ENCODE measurements at regions not wholly inside any gene's neighbourhood (a gene's known extent, or its start where the extent isn't known, plus 50 kb on each side); places are given as distances from the start of the nearest gene placed in this dataset.

DNA sequence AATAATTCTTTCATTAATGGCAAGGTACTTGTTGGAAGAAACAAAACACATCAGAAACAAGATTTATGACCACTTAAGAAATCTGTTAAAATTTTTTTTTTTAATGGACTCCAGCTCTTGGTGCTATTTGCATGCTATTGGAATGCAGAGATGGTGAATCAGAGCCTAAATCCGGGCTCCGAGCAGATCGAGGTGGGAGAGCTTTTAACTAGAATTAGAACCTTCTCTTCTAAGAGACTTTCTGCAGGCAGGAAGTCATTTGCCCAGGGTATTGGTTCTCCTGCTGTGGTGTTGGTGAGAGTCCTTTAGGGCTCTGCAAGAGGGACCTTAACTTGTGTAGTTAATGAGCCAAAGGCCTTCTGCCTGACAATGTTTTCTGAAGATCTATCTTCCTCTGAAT lies 419.4 kb downstream of the SNAPC1 start:
- Histone ChIP-seq H3K4me2 (ENCODE audit: low read depth, low read length) (no peak overlapping the region), H3K4me3 (replicated peaks in 1 of 3; ENCODE audit: insufficient read depth in 1 of 3, low read depth in 2 of 3, low read length in 3 of 3) (no peak overlapping the region), H4K20me1 (ENCODE audit: insufficient read depth, low read length) (no peaks in the 10 kb centered on the region), H3K9ac (ENCODE audit: insufficient read depth, low read depth, low read length) (no peak overlapping the region), H3K4me1 (ENCODE audit: insufficient read depth, low read length) (no peaks in the 10 kb centered on the region), H3K36me3 (replicated peaks in 1 of 2; ENCODE audit: control insufficient read depth in 1 of 2, insufficient read depth in 2 of 2, low read length in 2 of 2) (no peaks in the 10 kb centered on the region), H2AFZ (ENCODE audit: low read length) (no peak overlapping the region), H3K27ac (ENCODE audit: extremely low read length, insufficient read depth, low read length) (no peak overlapping the region), H3K9me3 (ENCODE audit: low read length) (no peaks in the 10 kb centered on the region), H3K79me2 (ENCODE audit: insufficient read depth, low read length) (no peaks in the 10 kb centered on the region), H3K27me3 (ENCODE audit: control insufficient read depth in 1 of 2, insufficient read depth in 2 of 2, low read length in 2 of 2) (no peaks in the 10 kb centered on the region; a peak in 1 of 5 replicates)
- no peak for DNase-seq (ENCODE audit: low spot score)
- FAIRE-seq = no peak
- ChIA-PET POLR2A (no interaction called here), CTCF (ENCODE audit: low intra/inter-chr PET ratio, low total read pairs) (no interaction called here)
- 0% methylated on average over 3 of the region's 3 CpGs for WGBS (ENCODE audit: low lambda C conversion rate)
- intact Hi-C loops (cut with micrococcal nuclease; ENCODE audit: unreplicated experiment) = no loop called here
- ATAC-seq = no peak
- no TSS peak for BruUV-seq (replicated peaks)
- no peak for TF ChIP-seq PREB (CRISPR knock-in tag; IDR thresholded peaks at IDR 0.05)
- no peak for TF ChIP-seq DNMT3B (CRISPR knock-in tag; conservative IDR thresholded peaks at IDR 0.05)
- TF ChIP-seq ZSCAN9 (CRISPR knock-in tag; IDR thresholded peaks at IDR 0.05; ENCODE audit: borderline replicate concordance) = no peak
- TF ChIP-seq ZNF614 (CRISPR knock-in tag; IDR thresholded peaks at IDR 0.05; ENCODE audit: borderline replicate concordance) = no peak
- TF ChIP-seq, protein P1, sequence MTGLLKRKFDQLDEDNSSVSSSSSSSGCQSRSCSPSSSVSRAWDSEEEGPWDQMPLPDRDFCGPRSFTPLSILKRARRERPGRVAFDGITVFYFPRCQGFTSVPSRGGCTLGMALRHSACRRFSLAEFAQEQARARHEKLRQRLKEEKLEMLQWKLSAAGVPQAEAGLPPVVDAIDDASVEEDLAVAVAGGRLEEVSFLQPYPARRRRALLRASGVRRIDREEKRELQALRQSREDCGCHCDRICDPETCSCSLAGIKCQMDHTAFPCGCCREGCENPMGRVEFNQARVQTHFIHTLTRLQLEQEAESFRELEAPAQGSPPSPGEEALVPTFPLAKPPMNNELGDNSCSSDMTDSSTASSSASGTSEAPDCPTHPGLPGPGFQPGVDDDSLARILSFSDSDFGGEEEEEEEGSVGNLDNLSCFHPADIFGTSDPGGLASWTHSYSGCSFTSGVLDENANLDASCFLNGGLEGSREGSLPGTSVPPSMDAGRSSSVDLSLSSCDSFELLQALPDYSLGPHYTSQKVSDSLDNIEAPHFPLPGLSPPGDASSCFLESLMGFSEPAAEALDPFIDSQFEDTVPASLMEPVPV (CRISPR knock-in tag; IDR thresholded peaks at IDR 0.05) = no peak
- no peak for TF ChIP-seq RFX3 (CRISPR knock-in tag; IDR thresholded peaks at IDR 0.05)
- TF ChIP-seq ZNF549 (CRISPR knock-in tag; IDR thresholded peaks at IDR 0.05) = no peak
- TF ChIP-seq ZNF3 (CRISPR knock-in tag; IDR thresholded peaks at IDR 0.05) = no peak
- TF ChIP-seq HOXA5 (CRISPR knock-in tag; IDR thresholded peaks at IDR 0.05) = no peak
- no peak for TF ChIP-seq ZNF333 (CRISPR knock-in tag; IDR thresholded peaks at IDR 0.05; ENCODE audit: borderline replicate concordance)
- TF ChIP-seq IRF2 (CRISPR knock-in tag; IDR thresholded peaks at IDR 0.05) = no peak
- no peak for TF ChIP-seq ZBTB42 (CRISPR knock-in tag; IDR thresholded peaks at IDR 0.05)
- TF ChIP-seq RARA (CRISPR knock-in tag; IDR thresholded peaks at IDR 0.05) = no peak
- no peak for TF ChIP-seq RBM39 (IDR thresholded peaks at IDR 0.05; ENCODE audit: low read depth, low read length, poor library complexity, severe bottlenecking)
- TF ChIP-seq MBD4 (IDR thresholded peaks at IDR 0.05; ENCODE audit: borderline replicate concordance, low read length) = no peak
- in situ Hi-C loops (cut with HindIII; ENCODE audit: extremely low pct_ligation_motif_present, low pct_unique_long_range_greater_than_20kb) = loop anchor here (5.0 to 25.0 kb wide), 2 partner anchors 856 to 981 kb away; no protein-coding TSS in a partner anchor

All from HepG2 (cell line).